ENCODE measurements at regions not wholly inside any gene's neighbourhood (a gene's known extent, or its start where the extent isn't known, plus 50 kb on each side); places are given as distances from the start of the nearest gene placed in this dataset.

- TF ChIP-seq CTCF (IDR thresholded peaks at IDR 0.05; ENCODE audit: low read depth, low read length, poor library complexity, severe bottlenecking) (no peak), EZH2phosphoT487 (IDR thresholded peaks at IDR 0.05; ENCODE audit: borderline replicate concordance, low read length) (no peak)
Observed at GRCh38 chr3:83482402-83483070, 1476.3 kb upstream of the CADM2 start.

Data from DOHH2 (cell line).